Activated T-cell treated with anti-CD3 and anti-CD28 coated beads for 24 hours (primary cell): ENCODE measurements at regions not wholly inside any gene's neighbourhood (a gene's known extent, or its start where the extent isn't known, plus 50 kb on each side); places are given as distances from the start of the nearest gene placed in this dataset.

Experiments
- DNase-seq: peaks from one replicate; pipeline ENCODE4 v3.0.0-alpha.2; 2020; ENCODE audit warnings: low read depth

DNA sequence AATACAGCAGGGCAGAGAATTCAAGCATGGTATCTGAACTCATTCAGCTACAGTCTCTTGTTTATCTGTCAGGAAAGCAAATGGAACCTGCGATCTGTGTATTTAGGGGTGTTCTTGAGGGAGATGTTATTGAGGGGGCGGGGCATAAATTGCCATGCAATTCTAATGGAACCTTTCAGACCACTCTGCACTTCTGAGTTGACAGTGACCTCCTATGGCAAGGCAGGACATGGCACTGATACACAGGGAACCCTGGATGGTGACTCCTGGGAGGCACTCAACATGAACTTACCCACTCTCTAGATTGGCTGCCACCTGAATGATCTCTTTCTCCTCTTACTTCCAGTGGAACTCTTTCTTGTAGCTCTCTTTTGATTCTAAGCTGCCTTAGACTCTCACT, 787.3 kb downstream of the VRK1 start:
- no peak for DNase-seq

DNA sequence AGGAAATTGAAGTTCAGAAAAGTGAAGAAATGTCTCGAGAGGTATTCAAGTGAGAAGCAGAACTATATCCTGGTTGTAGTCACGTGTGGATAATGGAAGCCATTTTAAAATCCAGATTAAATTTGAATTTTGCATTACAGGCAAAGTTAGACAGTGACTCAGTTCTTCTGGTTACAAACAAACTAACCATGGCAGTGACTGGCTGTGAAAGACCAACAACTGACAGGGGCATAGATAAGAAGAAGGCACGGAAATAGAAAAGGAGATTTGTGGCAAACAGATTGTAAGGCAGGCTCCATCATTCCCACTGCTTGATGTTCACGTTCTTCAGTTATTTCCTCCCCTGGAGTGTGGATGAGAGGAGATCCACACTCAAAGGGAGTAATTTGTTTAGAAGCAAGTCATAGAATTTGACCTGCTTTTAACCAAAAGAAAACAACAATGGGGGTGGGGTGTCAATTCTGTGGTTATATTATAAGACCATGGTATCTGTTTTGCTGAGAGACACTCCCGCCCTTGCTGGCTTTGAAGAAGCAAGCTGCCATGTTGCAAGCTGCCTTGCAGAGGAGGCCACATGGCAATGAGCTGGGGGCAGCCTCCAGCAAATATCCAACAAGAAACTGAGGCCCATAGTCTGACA, 795.3 kb downstream of the VRK1 start:
- DNase-seq = no peak

DNA sequence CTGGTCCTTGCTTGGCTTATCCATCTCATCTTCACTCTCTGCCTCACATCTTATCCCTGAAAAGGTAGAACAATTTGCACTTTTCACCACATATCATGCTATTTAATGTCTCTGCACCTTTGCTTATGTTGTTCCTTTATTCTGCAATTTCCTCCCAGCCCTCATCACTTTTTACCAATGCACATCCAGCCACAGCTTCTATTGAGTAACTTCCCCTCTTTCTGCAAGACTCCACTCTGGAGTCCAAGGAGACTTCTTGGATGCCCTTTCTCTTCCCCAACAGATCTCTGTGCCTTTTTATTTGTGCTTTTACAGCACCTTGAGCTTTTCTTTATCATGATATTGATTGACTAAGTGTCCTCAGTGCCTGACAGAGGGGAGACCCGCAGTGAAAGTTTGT, 797.1 kb downstream of the VRK1 start:
- no peak for DNase-seq

DNA sequence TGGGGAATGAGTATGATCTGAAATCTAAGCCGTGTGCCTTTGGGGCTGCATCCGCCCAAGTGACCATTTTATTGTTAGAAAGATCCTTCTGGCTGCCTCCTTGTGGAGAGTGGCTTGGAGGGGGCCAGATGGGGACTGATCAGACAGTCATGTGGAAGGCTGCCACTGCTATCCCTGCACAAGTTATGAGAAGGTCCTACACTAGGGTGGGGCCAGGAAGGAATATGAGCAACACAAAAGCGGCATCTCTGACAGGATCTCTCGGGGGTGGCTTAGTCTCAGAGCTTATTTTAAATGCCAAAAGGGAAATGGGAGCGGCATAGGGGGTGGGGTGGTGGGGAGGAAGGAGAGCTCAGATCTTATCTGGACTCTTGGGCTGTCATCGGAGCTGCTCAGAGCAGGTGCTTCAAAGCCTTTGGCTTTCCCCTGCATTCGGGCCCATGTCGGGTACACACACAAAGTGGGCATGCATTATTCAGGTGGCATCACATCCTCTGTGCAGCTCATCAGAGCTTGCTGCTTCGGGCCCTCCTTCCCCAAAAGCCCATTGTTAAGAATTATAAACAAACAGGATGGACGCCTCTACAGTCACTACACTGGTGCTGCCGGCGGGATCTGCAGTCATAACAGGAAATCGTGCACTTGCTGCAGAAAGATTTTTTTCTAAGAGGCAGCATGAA, 805.4 kb downstream of the VRK1 start:
- peak; percentile 25 for DNase-seq

DNA sequence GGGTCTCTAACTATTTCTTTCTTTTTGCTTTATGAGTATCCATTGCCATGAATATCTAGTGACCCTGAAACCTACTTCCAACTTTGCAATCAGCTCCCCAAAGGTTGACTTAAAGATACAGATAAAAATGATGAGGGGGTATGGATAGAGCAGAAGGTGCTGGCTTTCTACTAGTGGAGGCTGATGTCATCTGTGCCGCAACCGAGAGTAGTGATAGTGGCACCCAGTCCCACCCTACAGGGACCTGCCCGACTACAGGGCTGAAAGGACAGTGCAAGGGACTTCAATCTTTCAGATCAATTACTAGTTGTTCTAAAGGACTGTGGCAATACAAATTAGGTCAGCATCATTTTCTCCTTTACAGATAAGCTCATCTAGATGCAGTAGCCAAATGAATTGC, 806.0 kb downstream of the VRK1 start:
- DNase-seq = no peak

DNA sequence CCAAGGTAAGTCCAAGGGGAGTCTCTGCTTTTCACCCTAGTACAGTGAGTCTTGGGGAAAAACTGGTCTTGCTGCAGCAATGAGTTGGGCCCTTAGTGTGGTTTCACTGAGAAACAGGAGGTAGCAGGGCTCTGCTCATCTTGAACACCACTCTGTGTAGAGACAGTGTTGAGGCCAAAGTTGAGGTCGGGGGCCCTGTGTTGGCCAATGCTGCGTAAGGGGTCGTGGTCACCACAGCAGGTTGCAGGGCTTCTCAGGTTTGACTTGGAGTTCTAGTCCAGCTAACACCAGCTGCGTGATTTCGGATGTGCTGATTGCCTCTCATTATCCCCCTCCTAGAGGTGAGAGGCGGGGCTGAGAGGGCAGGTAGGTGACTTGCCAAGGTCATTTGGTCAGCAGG, 807.5 kb downstream of the VRK1 start:
- DNase-seq = no peak

DNA sequence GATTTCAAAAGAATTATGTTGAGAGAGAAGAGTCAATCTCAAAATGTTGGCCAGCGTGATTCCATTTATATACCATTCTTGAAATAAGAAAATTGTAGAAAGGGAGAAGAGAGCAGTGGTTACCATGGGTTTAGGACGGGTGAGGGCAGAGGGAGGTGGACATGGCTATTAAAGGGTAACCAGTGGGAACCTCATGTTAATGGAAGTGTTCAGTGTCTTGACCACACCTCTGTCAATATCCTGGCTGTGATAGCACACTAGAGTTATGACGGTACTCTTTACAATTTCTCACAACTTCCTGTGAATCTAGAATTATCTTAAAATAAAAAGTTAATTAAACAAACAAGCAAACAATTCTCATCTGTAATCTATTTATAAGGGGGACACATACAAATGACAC, 821.2 kb downstream of the VRK1 start:
- DNase-seq = no peak

DNA sequence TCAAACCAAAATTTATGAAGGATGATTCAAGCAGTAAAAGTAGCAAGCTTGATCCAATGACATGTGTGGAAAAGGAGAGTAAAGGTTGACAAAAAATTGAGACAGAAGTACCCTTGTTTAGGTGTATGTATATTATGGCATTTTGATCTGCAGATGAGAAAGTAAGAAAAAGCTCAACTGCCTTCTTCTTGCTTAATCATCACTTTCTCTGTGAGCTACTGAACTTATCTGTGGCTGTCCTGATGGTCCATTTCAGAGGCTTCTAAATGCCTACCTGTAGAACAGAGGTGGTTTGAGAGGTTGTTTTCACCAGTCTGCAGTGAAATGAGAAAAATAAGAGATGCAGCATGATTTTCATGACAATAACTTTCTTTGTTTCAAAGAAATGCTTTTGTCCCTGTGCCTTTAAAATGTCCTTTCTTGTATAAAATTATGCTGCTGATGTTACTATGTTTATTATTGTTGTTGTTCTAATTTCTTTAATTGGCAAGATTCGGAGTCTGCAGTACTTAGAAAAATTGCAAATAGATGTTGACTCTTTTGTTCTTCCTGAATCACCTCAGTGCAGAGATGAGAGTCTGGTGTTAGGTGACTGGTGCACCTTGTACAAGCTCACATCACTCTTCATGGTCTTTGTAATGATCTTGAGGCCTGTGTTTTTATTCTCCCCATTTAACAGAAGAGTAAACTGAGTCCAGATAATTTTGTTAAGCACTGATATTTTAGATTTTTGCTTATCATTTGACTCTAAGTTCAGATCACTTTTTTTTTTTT, 821.9 kb downstream of the VRK1 start:
- DNase-seq = no peak

DNA sequence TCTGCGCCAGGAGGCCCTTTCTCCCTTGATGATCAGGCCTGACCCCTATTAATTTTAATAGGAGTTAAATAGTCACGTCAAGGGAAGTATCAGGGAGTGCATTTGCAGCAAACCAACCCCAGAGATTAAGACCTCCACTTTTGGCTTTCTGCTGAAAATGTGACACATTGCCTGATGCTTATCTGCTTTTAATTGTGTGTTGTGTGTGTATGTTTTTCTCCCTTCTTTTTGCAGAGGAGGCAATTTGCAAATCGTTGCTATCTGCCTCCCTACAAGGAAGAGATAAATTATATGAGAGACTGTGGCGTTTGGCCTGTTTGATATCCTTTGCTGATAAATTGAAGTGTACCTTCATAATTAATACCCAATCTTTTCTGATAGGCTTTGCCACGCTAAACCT, 822.9 kb downstream of the VRK1 start:
- no peak for DNase-seq

DNA sequence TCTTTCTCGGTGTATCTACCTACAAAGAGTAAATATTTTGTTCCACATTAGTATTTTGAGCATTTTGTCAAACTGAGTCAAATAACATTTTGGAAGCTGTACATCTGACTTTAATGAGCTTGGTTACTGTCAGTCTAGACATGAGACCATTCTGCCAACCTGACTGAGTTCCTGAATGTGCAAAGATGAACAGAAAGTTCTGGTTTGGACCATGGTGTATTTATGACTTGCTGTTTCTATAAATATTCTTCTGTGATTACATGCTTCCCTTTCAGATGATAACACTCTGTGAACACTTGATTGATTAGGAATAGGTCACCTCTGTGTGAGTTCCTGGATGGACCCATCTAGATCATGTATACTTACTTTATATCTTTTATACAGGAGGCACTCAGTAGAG, 827.8 kb downstream of the VRK1 start:
- no peak for DNase-seq

DNA sequence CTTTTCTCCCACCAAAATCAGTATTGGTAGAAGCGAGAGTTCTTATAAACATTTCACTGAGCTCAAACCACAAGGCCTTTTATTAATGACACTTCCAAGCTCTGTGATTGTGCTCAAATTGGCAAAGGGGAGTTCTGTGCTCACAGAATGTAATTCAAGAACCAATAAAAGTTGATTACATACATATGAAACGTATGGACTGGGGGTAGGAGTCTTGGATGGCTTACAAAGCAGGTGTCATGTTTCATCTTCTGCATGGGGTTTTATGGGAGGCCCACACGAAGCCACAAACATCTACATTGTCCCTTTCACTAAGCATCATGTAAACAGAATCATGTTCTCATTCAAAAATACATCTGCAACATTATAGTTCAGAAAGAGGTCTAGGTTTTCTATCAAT, 828.3 kb downstream of the VRK1 start:
- DNase-seq = no peak

DNA sequence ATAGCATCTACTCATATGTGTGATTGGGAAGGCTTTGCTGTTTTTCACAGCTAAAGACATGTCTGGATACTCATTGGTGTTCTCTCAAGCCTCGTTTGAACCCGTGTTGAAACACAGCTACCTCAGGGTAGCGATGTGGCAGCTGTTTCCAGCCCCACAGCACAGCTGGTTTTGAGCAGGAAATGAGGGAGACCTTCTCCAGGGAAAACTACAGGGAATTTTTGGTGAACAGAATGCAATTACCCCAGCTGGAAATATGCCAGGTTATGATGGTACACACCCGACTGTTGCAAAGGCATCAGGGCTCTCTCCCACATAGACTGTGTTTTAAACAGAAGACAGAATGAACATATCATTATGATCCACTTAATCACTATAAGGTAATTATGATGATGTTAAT, 828.9 kb downstream of the VRK1 start:
- DNase-seq = no peak

DNA sequence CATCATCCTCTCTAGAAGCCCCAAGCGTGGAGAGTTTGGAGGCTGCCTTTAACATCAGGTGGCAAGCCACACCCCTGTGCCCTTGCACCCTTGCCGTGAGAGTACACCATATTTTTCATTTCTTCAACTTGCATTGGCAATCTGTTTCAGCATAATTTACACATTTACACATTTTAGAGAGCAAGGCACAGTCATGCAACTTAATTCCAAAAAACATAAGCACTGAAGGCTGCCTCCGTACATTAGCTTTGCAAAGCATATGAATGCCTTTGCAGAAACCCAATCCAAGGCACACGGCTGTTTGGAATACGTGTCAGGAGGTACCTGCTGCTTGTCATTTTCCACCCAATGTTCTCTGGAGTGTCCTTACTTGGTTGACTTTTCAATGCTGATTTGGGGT, 833.1 kb downstream of the VRK1 start:
- DNase-seq = no peak

DNA sequence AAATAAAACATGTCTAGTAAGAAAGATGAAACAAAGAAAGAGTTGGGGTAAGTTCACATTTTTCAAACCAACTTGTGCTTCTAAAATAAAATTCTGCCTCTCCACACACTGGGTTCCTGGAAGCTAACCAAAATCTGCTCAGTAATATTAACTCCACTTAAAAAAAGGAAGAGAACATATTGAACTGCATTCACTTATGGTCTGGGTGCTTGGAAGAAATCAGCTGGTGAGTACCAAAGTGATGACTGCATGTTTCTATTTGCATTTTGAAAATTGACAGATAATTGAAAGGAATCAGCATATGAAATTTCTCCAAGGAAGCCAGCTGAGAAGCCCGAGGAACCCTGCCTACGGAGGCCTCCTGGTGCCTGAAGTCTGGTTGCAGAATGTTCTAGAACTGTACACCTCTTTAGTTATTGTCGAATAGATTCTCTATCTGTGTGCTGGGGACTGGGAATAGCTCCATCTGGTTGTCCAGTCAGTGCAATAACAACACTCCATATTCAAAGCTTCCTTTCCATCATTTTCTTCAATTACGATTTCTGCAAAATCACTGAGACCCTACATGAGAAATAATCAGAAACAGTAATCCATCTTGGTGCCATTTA, 836.1 kb downstream of the VRK1 start:
- DNase-seq = no peak

DNA sequence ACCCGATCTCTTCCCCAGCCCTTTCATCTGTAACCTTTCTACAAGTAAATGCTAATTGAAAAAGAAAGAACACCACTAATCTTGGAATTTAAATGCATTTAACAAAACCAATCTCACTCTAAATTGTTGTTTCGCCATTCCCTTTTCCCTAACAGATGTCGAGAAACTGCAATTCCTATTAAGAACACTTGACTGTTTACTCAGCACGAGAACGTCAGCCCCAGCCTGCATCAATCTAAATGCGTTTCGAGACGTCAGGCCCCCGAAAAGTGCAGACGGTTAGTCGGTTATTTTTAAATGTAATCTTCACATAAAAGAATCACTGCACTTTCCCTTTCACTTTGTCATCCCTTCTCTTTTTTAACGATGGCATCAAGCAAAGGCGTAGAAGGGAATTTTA, 837.6 kb downstream of the VRK1 start:
- no peak for DNase-seq

DNA sequence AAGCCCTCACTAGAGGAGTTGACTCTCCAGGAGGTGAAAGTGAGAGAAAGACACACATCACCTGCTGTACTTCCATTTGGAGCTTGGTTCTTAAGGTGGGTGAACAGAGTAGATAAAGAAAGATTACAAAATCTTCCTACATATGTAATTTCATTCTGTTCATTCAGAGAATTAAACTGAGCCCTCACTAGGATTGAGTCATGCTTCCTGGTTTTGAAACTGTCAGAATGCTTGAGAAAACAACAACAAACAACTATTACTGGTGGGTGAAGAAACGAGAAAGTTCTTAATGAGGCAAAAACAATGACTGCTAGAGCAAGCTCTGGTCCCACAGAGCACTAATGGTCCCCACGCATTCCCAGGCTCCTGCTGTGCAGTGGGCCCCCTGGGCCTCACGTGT, 841.7 kb downstream of the VRK1 start:
- DNase-seq = no peak

DNA sequence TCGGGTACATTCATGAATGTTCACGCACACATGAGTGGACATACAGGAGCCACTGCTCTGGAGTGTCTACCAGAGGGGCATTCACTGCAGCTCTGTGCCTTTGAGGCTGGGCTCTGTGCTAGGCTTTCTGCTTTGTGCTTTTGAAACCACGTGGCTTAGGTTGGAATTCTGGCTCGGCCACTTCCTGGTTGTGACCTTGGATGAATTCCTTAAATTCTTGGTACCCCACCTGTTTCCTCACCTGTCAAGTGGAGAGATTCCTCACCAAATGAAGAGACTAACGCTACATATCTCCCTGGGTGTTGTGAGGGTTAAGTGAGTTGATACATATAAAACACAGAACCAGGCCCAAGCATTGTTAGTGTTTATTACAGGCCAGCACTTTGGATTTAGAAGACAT, 842.8 kb downstream of the VRK1 start:
- DNase-seq = no peak

DNA sequence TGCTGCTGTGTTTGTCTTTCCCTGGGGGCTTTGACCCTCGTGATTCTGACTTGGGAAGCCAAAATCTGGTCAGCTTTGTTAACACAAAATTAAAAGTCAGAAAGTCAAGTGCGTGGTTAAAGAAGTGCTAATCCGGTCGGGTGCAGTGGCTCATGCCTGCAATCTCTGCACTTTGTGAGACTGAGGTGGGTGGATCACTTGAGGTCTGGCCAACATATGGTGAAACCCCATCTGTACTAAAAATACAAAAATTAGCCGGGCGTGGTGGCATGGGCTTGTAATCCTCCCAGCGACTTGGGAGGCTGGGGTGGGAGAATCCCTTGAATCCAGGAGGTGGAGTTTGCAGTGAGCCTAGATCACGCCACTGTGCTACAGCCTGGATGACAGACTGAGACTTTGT, 844.6 kb downstream of the VRK1 start:
- DNase-seq = no peak

DNA sequence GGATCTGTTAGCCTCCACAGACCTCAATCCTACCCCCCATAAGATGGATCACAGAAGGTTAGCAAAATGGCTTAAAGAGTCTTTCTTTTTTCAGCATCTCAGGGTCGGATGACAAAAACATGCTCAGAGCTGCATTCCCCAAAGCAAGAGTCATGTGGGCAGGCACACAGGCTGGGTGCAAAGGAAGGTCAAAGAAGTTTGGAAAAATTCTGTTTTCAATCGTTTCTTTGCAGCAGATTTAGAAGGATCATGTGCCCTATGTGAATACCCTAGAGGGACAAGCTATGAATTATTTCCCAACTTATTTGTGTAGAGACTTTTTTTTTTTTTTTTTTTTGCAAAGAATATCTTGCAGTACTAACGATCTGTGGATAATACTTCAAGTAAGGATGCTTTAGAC, 845.4 kb downstream of the VRK1 start:
- no peak for DNase-seq

DNA sequence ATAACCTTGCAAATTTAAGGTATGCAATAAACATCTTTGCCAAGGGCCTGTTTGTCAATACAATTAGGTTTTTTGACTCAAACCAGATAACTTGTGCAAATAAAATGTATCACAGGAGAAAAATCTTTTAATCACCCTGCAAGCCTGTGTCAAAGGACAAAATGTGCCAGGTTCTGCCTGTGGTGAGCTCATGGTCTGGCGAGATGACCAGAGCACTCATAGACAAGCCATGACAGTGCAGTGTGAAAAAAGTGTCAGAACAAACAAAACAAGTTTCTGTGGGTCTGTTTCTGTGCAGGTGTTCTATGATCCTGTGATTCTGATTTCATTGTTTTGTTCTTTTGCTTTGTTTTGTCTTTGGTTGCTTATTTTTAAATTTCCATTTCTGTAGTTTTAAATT, 847.2 kb downstream of the VRK1 start:
- DNase-seq = no peak

DNA sequence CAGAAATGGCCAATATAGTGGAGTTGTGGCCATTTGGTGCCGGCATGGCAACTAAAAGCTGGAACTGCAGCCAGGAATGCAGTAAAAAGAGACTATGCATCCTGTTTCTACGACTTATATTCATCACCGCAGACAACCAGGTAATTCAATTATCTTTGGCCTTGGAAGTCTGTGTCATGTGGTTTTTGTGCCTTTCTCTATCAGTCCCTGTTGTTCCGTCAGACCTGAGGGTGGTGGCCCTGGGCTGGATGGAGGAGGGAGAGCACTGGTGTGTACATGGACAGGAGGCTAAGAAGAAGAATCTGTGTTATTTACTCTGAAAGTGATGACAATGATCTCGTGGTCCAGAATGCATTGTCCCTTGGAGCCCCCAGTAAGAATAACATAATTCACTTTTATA, 852.6 kb downstream of the VRK1 start:
- no peak for DNase-seq

DNA sequence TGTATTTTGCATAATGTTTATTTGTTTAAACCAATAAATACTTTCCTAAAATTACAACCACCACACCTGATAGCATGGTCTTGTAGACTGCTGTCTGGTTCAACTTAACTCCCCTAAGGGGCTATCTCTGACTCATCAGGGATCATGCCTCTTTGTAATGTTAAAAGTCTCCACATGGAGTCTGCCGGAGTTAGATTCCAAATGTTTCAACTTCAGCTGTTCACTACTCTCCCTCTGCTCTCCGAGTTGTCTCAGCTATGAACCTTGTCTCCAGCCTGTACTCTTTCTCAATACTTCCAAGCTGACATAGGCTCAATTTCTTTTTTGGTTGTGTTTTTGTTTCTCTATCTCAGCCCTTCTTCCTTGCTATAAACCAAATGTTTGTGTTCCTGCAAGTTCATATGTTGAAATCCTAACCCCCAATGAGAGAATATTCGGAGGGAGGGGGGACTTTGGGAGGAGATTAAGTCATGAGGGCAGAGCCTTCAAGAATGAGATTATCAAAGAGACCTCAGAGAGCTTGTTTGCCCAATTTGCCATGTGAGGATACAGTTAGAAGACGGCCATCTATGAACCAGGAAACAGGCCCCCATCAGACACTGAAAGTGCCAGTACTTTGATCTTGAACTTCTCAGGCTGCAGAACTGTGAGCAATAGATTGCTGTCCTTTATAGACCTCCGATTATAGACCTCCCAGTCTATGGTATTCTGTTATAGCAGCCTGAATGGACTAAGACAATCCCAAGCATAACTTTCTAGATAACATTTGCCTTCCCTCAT, 858.2 kb downstream of the VRK1 start:
- no peak for DNase-seq
